NCI-H82 treated with DMSO at 0.1 percent for 48 hours (cell line): ENCODE measurements at regions not wholly inside any gene's neighbourhood (a gene's known extent, or its start where the extent isn't known, plus 50 kb on each side); places are given as distances from the start of the nearest gene placed in this dataset.

Experiments used
- DNase-seq: peaks from one replicate; lab custom pipeline; 2025; ENCODE audit not compliant: unreplicated experiment; lab: John Stamatoyannopoulos, UW

- no peak for DNase-seq
Observed at GRCh38 chr6:102389994-102390393, 996.5 kb downstream of the GRIK2 start.

GRCh38 chr6:102387326-102388033 is 994.0 kb downstream of the GRIK2 start:
- DNase-seq, result no peak

GRCh38 chr6:102381203-102381602 is 987.7 kb downstream of the GRIK2 start:
- DNase-seq, result no peak

- DNase-seq, result no peak
Observed at GRCh38 chr6:102356170-102356569, 962.7 kb downstream of the GRIK2 start.

GRCh38 chr6:102355578-102355977 is 962.1 kb downstream of the GRIK2 start:
- no peak for DNase-seq

- DNase-seq, result no peak
Observed at GRCh38 chr6:102352552-102352951, 959.0 kb downstream of the GRIK2 start.

- no peak for DNase-seq
Observed at GRCh38 chr6:102344769-102345168, 951.3 kb downstream of the GRIK2 start.

GRCh38 chr6:102340311-102340710 is 946.8 kb downstream of the GRIK2 start:
- no peak for DNase-seq

- no peak for DNase-seq
Observed at GRCh38 chr6:102333736-102334135, 940.2 kb downstream of the GRIK2 start.

GRCh38 chr6:102327697-102328225 is 934.3 kb downstream of the GRIK2 start:
- no peak for DNase-seq

- DNase-seq, result no peak
Observed at GRCh38 chr6:102313699-102314098, 920.2 kb downstream of the GRIK2 start.

GRCh38 chr6:102309700-102310099 is 916.2 kb downstream of the GRIK2 start:
- DNase-seq, result no peak

GRCh38 chr6:102300350-102300749 is 906.8 kb downstream of the GRIK2 start:
- no peak for DNase-seq

GRCh38 chr6:102298051-102298450 is 904.5 kb downstream of the GRIK2 start:
- DNase-seq, result no peak
